GM12864 (cell line): ENCODE measurements at regions not wholly inside any gene's neighbourhood (a gene's known extent, or its start where the extent isn't known, plus 50 kb on each side); places are given as distances from the start of the nearest gene placed in this dataset.

ENCODE experiments used
- DNase-seq: peaks from one replicate; pipeline ENCODE4 v3.0.0-alpha.2; 2011; ENCODE audit warnings: low read depth
- H3K4me3 ChIP-seq: 2 replicates; pipeline ENCODE4 v1.5.1; 2011; ENCODE audit warnings: mild to moderate bottlenecking, low read depth, low read length, control low read depth
- TF ChIP-seq, protein P1 (sequence below): IDR thresholded peaks from 2 replicates; pipeline ENCODE4 v1.5.1; 2011; ENCODE audit warnings: low read depth, mild to moderate bottlenecking, moderate library complexity, low read length, control low read depth, inconsistent platforms; ENCODE audit errors: missing control alignments

DNA sequence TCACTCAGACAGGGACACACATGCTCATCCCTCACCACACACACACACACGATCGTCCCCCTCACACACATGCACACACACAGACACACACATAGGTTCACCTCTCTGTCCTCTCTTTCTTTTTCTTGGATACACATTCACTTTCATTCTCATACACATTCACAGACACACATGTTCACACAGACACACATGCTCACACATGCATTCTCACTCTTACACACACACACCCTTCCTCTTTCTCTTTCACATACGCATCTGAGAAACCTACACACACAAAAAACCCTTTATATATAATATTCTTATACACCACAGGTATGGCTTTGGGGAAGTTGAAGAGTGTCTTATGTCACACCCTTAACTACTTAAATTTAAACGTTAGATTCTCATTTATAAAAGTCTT, 248.6 kb upstream of the RUNX1 start:
- TF ChIP-seq, protein P1, sequence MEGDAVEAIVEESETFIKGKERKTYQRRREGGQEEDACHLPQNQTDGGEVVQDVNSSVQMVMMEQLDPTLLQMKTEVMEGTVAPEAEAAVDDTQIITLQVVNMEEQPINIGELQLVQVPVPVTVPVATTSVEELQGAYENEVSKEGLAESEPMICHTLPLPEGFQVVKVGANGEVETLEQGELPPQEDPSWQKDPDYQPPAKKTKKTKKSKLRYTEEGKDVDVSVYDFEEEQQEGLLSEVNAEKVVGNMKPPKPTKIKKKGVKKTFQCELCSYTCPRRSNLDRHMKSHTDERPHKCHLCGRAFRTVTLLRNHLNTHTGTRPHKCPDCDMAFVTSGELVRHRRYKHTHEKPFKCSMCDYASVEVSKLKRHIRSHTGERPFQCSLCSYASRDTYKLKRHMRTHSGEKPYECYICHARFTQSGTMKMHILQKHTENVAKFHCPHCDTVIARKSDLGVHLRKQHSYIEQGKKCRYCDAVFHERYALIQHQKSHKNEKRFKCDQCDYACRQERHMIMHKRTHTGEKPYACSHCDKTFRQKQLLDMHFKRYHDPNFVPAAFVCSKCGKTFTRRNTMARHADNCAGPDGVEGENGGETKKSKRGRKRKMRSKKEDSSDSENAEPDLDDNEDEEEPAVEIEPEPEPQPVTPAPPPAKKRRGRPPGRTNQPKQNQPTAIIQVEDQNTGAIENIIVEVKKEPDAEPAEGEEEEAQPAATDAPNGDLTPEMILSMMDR, result no peak
- no peak for DNase-seq
- no peak overlapping the region for H3K4me3 ChIP-seq

DNA sequence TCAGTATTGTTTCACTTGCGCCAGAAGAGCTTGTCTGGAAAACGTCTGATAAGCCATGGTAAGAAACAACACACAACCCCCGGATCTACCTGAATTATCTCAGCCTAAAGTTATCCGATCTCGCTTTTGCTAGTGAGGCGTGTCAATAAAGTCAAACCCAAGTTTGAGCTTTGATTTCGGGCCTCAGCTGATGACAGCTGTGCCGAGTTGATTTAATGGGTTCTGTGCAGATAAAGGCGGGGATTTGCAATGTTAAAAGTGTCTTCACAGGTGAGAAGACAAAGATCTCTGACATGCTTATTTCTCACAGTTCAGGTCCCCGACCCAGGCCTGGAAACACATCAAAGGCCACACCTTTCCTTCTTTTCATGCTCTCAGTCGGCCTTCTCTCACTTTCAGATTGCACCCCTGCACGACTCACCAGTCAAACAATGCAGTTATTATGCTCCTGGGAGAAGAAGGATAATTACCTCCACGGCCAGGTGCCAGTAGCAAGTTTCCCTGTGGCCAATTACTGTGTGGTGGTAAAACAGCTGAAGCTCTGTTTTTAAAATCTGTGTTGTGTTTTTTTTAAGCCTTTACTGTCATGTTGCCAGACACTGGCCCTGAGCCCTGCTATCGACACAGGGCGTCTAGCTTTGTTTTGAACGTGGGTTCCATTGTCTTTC, 245.3 kb upstream of the RUNX1 start:
- no peak overlapping the region for H3K4me3 ChIP-seq
- no peak for DNase-seq
- TF ChIP-seq, protein P1, result no peak

DNA sequence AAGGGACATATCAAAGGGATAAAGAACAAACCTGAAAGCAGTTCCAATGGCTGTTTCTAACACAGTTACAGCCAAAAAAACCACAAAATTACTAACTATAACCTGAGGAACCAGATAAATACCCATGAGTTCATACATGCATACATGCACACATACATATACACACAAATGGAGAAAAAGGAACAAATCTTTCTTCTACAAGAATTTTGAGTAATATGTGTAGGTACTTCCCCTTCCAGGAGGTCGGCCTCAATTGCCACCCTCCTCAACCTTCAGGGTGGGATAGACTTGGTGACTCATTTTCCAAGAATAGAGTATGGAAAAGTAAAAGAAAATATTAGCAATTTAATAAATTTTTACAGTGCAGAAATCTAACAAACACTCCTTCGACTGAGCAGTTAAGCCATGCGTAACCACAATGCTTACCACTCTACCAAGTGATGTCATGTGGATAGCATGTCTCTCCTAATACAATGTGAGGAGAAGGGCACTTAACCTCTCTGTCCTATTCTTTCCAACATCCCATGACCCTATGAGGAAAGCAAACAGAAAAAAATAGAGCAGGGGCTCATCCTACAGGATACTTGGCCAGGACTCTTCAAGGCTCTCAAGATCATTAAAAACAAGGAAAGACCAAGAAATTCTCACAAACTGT, 243.0 kb upstream of the RUNX1 start:
- TF ChIP-seq, protein P1, result no peak
- H3K4me3 ChIP-seq, result no peak overlapping the region
- no peak for DNase-seq

DNA sequence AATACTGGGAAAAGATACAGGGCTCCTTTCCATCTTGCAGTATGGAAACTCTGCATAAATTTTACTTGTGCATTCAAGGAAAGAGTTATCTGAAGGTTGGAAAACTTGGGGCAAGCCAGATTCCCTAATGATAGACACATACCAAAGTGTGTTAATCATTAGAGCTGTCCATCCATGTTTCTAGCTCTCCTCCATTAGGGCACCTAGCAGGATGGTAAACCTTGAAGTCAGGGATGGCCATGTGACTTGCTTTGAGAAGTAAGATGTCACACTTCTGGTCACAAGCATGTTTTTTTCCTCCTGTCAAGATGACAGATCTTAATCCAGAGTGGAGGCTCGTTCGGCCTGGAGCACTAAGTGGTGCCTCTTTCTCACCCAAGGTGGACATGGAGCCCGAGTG, 241.9 kb upstream of the RUNX1 start:
- no peak for DNase-seq
- no peak overlapping the region for H3K4me3 ChIP-seq
- TF ChIP-seq, protein P1, result no peak

DNA sequence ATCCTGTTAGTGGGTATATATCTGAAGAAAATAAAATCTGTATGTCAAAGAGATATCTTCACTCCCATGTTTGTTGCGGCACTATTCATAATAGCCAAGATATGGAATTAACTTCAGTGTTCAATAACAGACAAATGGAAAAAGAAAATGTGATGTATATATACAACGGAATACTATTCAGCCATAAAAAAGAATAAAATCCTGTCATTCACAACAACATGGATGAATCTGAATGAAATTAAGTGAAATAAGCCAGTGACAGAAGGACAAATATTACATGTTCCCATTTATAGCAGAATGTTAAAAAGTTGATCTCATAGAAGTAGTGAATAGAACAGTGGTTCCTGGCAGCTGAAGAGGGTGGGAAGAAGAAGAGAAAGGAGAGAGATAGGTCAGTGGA, 239.1 kb upstream of the RUNX1 start:
- H3K4me3 ChIP-seq, result no peak overlapping the region
- DNase-seq, result no peak
- TF ChIP-seq, protein P1, result no peak

DNA sequence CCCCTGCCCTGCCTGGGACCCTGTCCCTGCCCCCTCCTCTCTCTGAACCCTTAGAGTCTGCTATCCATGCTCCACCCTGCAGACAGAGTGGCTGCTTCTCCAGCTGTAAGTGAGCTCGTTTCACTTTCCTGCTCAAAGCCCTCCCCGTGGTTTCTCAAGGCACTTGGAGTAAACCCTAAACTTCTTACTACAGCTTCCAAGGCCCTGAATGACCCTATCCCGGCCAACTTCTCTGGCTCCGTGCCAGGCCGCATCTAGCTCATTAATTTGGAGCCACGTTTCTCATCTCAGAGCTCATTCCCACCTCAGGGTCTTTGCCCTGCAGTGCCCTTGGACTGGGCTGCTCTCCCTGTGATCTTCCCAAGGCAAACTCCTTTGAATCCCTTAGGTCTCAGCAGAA, 235.1 kb upstream of the RUNX1 start:
- H3K4me3 ChIP-seq, result no peak overlapping the region
- TF ChIP-seq, protein P1, result no peak
- DNase-seq, result no peak

DNA sequence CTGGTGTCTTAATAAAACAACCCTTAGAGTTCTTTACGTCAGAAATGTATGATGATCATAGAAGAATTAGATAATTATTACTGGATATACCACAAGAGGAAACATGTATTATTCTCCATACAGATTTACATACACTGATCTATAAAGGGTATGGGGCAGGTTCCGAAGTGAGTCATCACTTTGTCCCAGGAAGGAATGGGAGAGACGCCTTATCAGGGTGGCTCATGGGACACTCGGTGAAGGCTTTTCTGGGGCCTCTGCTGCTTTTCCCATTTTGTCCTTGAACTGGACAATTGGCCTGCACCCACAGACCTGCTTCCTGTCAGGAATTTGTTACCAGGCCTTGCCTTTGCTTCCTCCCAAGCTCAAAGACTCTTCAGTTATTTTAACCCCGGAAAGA, 233.8 kb upstream of the RUNX1 start:
- no peak overlapping the region for H3K4me3 ChIP-seq
- no peak for DNase-seq
- TF ChIP-seq, protein P1, result no peak
